Spleen (tissue), 11 donors: ENCODE measurements at regions not wholly inside any gene's neighbourhood (a gene's known extent, or its start where the extent isn't known, plus 50 kb on each side); places are given as distances from the start of the nearest gene placed in this dataset.

Experiments used
- DNase-seq: peaks from one replicate; pipeline ENCODE4 v3.0.0-alpha.2; 2020
- H3K27ac ChIP-seq, 8 donors: fragments of 200-600 bp; sonication (generic) in 7 of 8; 1 replicate in 4 of 8; 2 replicates in 4 of 8; pipeline versions ENCODE4 v1.5.0 to v1.8.0; 2016 to 2021; ENCODE audit warnings: inconsistent platforms in 4 of 8, mild to moderate bottlenecking in 4 of 8, moderate library complexity in 1 of 8
- H3K27me3 ChIP-seq, 7 donors: fragments of 200-600 bp; sonication (generic) in 6 of 7; replicated peaks in 1 of 7; 1 replicate in 4 of 7; 2 replicates in 3 of 7; pipeline versions ENCODE4 v1.5.0 to v1.8.0; 2016 to 2021; ENCODE audit warnings: inconsistent platforms in 3 of 7, mild to moderate bottlenecking in 1 of 7
- H3K36me3 ChIP-seq, 6 donors: fragments of 200-600 bp; sonication (generic) in 5 of 6; 1 replicate in 4 of 6; 2 replicates in 2 of 6; pipeline versions ENCODE4 v1.5.0 to v1.8.0; 2016 to 2021; ENCODE audit warnings: inconsistent platforms in 2 of 6
- H3K4me1 ChIP-seq, 6 donors: fragments of 200-600 bp; sonication (generic) in 5 of 6; 1 replicate in 3 of 6; 2 replicates in 3 of 6; pipeline versions ENCODE4 v1.5.0 to v1.8.0; 2016 to 2021; ENCODE audit warnings: inconsistent platforms in 3 of 6
- H3K4me3 ChIP-seq, 8 donors: fragments of 200-600 bp; sonication (generic) in 7 of 8; 1 replicate in 4 of 8; 2 replicates in 4 of 8; pipeline versions ENCODE4 v1.5.0 to v1.8.0; 2016 to 2021; ENCODE audit warnings: inconsistent platforms in 4 of 8, mild to moderate bottlenecking in 4 of 8, moderate library complexity in 2 of 8
- H3K9me3 ChIP-seq, 8 donors: fragments of 200-600 bp; sonication (generic) in 7 of 8; 1 replicate in 4 of 8; 2 replicates in 4 of 8; pipeline versions ENCODE4 v1.5.0 to v1.8.0; 2016 to 2021; ENCODE audit warnings: inconsistent platforms in 4 of 8
- CTCF ChIP-seq, 11 experiments: fragments of 200-600 bp in 7 of 11; fragments of 450-650 bp in 4 of 11; sonication (generic) in 4 of 11; IDR thresholded peaks in 8 of 11; conservative IDR thresholded peaks in 3 of 11; 1 replicate in 7 of 11; 2 replicates in 4 of 11; pipeline versions ENCODE4 v1.4.0 to v1.8.0; 2016 to 2021; ENCODE audit warnings: antibody characterized with exemption in 11 of 11, inconsistent platforms in 4 of 11, mild to moderate bottlenecking in 1 of 11
- POLR2A ChIP-seq, 3 donors: fragments of 450-650 bp; IDR thresholded peaks; one replicate each; pipeline ENCODE4 v1.5.1; 2017; ENCODE audit warnings: antibody characterized with exemption in 3 of 3, mild to moderate bottlenecking in 1 of 3
- POLR2AphosphoS5 ChIP-seq, 3 donors: sonication (generic); formaldehyde crosslinking; IDR thresholded peaks; one replicate each; pipeline ENCODE4 v1.5.1; 2017; ENCODE audit warnings: antibody characterized with exemption in 3 of 3
- WGBS, 5 donors: extraction: QIAGEN DNeasy Blood & Tissue Kit in 3 of 5; methylation state at CpG; one replicate each; pipeline versions ENCODE4 v1.1.5 to v1.1.7; 2013 to 2018; 5-methylcytosine and 5-hydroxymethylcytosine counted together
- intact Hi-C: fragments of 100-400 bp; cut with DNase I; formaldehyde crosslinking; loops from one replicate; pipeline ENCODE4 v1.15.0; 2023; ENCODE audit warnings: low total_unique reads
- donor health status: healthy with polysubstance abuse.
- donor health status: DM: no; HTN: no; CAD: no; lungs with moderate emphysema.
- donor health status: DM: no; HTN: no; CAD: no.
- donor health status: Bipolar disorder and iron deficiency.
- donor health status: healthy.
- donor health status: DM: no; HTN: no; CAD: no.
- donor health status: DM: yes; HTN: yes; CAD: no.

DNA sequence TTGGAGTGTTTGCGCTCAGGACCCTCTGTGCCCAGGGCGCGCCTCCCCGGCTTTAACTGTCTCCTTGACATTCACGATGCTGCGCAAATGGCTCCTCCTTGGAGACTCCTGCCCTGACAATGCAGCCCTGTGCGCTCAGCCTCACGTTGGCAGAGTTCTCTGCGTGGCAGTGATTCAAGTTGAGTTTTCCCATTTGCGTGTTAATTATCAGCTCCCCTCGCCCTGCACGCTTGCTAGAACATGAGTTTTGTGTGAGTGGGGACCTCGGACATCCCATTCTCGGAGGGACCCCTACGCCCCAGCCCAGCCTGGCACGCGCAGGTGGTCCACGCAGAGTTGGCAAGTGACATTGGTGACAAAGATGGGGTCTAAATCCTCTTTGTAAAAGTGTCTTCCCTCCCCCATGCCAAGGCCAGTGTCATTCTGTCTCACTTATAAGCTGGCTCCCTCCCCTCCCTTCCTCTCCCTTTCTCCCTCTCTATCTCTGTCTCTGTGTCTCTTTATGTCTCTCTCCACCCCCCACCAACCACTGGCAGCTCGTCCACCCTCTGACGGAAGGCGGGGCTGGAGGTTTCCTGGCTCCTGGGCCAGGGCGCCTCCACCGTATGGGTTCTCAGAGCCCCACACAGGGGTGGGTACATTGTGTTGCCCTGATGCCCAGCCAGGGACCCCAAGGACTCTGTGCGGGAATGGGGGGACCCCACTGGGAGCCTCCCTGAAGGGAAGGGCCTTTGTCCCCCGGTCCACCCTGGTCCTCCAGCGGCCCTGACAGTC, 169.3 kb downstream of the OLFM1 start:
- no peak overlapping the region for H3K27ac ChIP-seq
- no peak overlapping the region for H3K4me3 ChIP-seq
- peaks cover 0 to 6% (median 0%) of the 10 kb centered on the region in 6 donors for H3K4me1 ChIP-seq
- H3K9me3 ChIP-seq: no peaks in the 10 kb centered on the region
- peak; percentile 58 for DNase-seq
- H3K36me3 ChIP-seq: no peaks in the 10 kb centered on the region
- intact Hi-C loops: no loop called here
- peaks cover 0 to 62% (median 0%) of the 10 kb centered on the region in 7 donors for H3K27me3 ChIP-seq
- TF ChIP-seq CTCF (IDR thresholded peaks at IDR 0.05 in 8 of 11, conservative IDR thresholded peaks at IDR 0.05 in 3 of 11) (no peak), POLR2A (IDR thresholded peaks at IDR 0.05) (no peak), POLR2AphosphoS5 (IDR thresholded peaks at IDR 0.05) (no peak)
- 80 to 91% (median 83%) methylated on average over 26 of the region's 26 CpGs for WGBS, 5 donors

GRCh38 chr9:135258461-135258860, 171.0 kb downstream of the OLFM1 start:
- Histone ChIP-seq H3K4me1 (peaks cover 0 to 6% (median 0%) of the 10 kb centered on the region in 6 donors), H3K36me3 (no peaks in the 10 kb centered on the region), H3K27ac (no peak overlapping the region), H3K27me3 (peaks cover 0 to 62% (median 0%) of the 10 kb centered on the region in 7 donors), H3K4me3 (no peak overlapping the region), H3K9me3 (no peaks in the 10 kb centered on the region)
- 91 to 95% (median 94%) methylated on average over 23 of the region's 23 CpGs for WGBS, 5 donors
- TF ChIP-seq CTCF (IDR thresholded peaks at IDR 0.05 in 8 of 11, conservative IDR thresholded peaks at IDR 0.05 in 3 of 11): no peak
- TF ChIP-seq POLR2AphosphoS5 (IDR thresholded peaks at IDR 0.05): no peak
- no peak for TF ChIP-seq POLR2A (IDR thresholded peaks at IDR 0.05)
- intact Hi-C loops: no loop called here
- no peak for DNase-seq

DNA sequence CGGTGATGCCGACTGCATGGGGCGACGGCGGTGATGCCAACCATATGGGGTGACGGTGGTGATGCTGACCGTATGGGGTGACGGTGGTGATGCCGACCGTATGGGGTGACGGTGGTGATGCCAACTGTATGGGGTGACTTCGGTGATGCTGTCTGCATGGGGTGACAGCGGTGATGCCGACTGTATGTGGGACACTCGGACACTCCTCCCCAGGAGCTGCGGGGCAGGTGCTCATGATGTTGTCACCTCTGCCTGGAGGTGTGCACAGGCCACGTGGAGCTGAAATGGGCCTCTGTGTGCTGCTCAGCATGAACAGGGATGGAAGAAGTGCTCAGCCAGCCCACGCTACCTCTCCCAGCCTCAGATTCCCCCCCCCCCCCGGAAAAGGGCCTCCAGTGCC, 171.8 kb downstream of the OLFM1 start:
- no peak for DNase-seq
- Histone ChIP-seq H3K4me3 (no peak overlapping the region), H3K4me1 (peaks cover 0 to 6% (median 0%) of the 10 kb centered on the region in 6 donors), H3K27ac (no peak overlapping the region), H3K36me3 (no peaks in the 10 kb centered on the region), H3K27me3 (peaks cover 0 to 57% (median 0%) of the 10 kb centered on the region in 7 donors), H3K9me3 (no peaks in the 10 kb centered on the region)
- intact Hi-C loops: no loop called here
- WGBS, 5 donors: 89 to 93% (median 91%) methylated on average over 14 to 19 of the region's 19 CpGs
- TF ChIP-seq POLR2A (IDR thresholded peaks at IDR 0.05) (no peak), CTCF (IDR thresholded peaks at IDR 0.05 in 8 of 11, conservative IDR thresholded peaks at IDR 0.05 in 3 of 11) (no peak), POLR2AphosphoS5 (IDR thresholded peaks at IDR 0.05) (no peak)
